ENCODE measurements at regions not wholly inside any gene's neighbourhood (a gene's known extent, or its start where the extent isn't known, plus 50 kb on each side); places are given as distances from the start of the nearest gene placed in this dataset.

- Histone ChIP-seq H3K9ac (no peak overlapping the region), H3K4me3 (IDR thresholded peaks at IDR 0.05; ENCODE audit: insufficient read depth, low read depth, low read length) (no peak overlapping the region), H3K27ac (no peak overlapping the region), H3K36me3 (ENCODE audit: insufficient read depth) (no peaks in the 10 kb centered on the region), H3K27me3 (ENCODE audit: insufficient read depth, low read depth) (no peaks in the 10 kb centered on the region), H2AFZ (ENCODE audit: low read depth) (no peak overlapping the region), H3K4me1 (ENCODE audit: low read depth, poor library complexity, severe bottlenecking) (no peaks in the 10 kb centered on the region), H3K4me2 (no peak overlapping the region), H4K20me1 (ENCODE audit: insufficient read depth) (no peaks in the 10 kb centered on the region), H3K79me2 (ENCODE audit: insufficient read depth, low read depth) (no peaks in the 10 kb centered on the region)
- TF ChIP-seq, protein P1, sequence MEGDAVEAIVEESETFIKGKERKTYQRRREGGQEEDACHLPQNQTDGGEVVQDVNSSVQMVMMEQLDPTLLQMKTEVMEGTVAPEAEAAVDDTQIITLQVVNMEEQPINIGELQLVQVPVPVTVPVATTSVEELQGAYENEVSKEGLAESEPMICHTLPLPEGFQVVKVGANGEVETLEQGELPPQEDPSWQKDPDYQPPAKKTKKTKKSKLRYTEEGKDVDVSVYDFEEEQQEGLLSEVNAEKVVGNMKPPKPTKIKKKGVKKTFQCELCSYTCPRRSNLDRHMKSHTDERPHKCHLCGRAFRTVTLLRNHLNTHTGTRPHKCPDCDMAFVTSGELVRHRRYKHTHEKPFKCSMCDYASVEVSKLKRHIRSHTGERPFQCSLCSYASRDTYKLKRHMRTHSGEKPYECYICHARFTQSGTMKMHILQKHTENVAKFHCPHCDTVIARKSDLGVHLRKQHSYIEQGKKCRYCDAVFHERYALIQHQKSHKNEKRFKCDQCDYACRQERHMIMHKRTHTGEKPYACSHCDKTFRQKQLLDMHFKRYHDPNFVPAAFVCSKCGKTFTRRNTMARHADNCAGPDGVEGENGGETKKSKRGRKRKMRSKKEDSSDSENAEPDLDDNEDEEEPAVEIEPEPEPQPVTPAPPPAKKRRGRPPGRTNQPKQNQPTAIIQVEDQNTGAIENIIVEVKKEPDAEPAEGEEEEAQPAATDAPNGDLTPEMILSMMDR (conservative IDR thresholded peaks at IDR 0.05; ENCODE audit: low read depth, low read length), result no peak
Measured at GRCh38 chr11:45361551-45361950, 75.4 kb upstream of the SYT13 start.

- Histone ChIP-seq H3K36me3 (ENCODE audit: insufficient read depth) (no peaks in the 10 kb centered on the region), H3K27me3 (ENCODE audit: insufficient read depth, low read depth) (no peaks in the 10 kb centered on the region), H3K4me2 (peak overlapping the region; percentile 78), H3K9ac (peak overlapping the region; percentile 63; the same call in 1 of the 2 replicates), H3K79me2 (ENCODE audit: insufficient read depth, low read depth) (no peaks in the 10 kb centered on the region), H3K4me3 (IDR thresholded peaks at IDR 0.05; ENCODE audit: insufficient read depth, low read depth, low read length) (no peak overlapping the region), H3K4me1 (ENCODE audit: low read depth, poor library complexity, severe bottlenecking) (no peaks in the 10 kb centered on the region), H3K27ac (no peak overlapping the region), H2AFZ (ENCODE audit: low read depth) (peak overlapping the region; percentile 97), H4K20me1 (ENCODE audit: insufficient read depth) (no peaks in the 10 kb centered on the region)
- TF ChIP-seq, protein P1 (conservative IDR thresholded peaks at IDR 0.05; ENCODE audit: low read depth, low read length), result no peak
Measured at GRCh38 chr11:45355706-45356041, 69.5 kb upstream of the SYT13 start.

DNA sequence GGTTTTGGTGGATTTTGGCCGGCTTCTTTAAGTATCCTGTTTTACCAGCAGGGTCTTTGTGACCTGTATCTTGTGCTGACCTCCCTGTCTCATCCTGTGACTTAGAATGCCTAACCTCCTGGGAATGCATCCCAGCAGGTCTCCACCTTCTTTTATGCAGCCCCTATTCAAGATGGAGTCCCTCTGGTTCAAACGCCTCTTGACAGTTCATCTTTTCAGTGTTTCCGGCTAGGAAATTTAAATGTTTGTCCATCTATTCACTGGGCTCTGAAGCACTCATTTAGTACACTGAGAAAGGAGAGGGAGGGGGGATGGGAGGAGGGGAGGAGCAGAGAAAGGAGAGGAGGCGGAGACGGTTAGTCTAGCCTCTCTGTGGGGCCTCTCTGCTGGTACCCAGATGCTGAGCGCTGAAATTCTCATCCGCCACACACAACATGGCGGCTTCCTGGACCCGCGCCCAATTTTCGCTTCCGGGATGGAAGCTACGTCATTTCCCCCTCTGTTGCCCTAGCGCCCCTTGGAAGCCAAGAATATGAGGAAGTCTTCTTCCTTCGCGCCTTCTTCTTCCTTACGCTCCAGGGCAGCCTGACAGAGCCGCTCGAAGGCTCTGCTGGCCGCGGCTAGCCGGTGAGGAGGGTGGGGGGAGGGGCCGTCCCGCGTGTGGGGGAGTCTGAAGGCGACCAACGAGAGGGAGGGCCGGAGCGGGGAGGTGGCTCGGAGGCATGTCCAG lies 69.0 kb upstream of the SYT13 start:
- Histone ChIP-seq H3K27me3 (ENCODE audit: insufficient read depth, low read depth) (no peaks in the 10 kb centered on the region), H3K4me1 (ENCODE audit: low read depth, poor library complexity, severe bottlenecking) (no peaks in the 10 kb centered on the region), H3K4me3 (IDR thresholded peaks at IDR 0.05; ENCODE audit: insufficient read depth, low read depth, low read length) (no peak overlapping the region), H3K4me2 (peak overlapping the region; percentile 78; the same call in 1 of the 2 replicates), H3K9ac (peak overlapping the region; percentile 63; the same call in 1 of the 2 replicates), H3K36me3 (ENCODE audit: insufficient read depth) (no peaks in the 10 kb centered on the region), H4K20me1 (ENCODE audit: insufficient read depth) (no peaks in the 10 kb centered on the region), H2AFZ (ENCODE audit: low read depth) (peak overlapping the region; percentile 97), H3K79me2 (ENCODE audit: insufficient read depth, low read depth) (no peaks in the 10 kb centered on the region), H3K27ac (no peak overlapping the region)
- TF ChIP-seq, protein P1 (conservative IDR thresholded peaks at IDR 0.05; ENCODE audit: low read depth, low read length), result no peak

GRCh38 chr11:45348729-45349128 lies 62.6 kb upstream of the SYT13 start:
- Histone ChIP-seq H4K20me1 (ENCODE audit: insufficient read depth) (no peaks in the 10 kb centered on the region), H3K36me3 (ENCODE audit: insufficient read depth) (no peaks in the 10 kb centered on the region), H3K4me1 (ENCODE audit: low read depth, poor library complexity, severe bottlenecking) (no peaks in the 10 kb centered on the region), H3K4me2 (no peak overlapping the region), H3K9ac (no peak overlapping the region), H3K27me3 (ENCODE audit: insufficient read depth, low read depth) (no peaks in the 10 kb centered on the region), H3K79me2 (ENCODE audit: insufficient read depth, low read depth) (no peaks in the 10 kb centered on the region), H2AFZ (ENCODE audit: low read depth) (no peak overlapping the region), H3K4me3 (IDR thresholded peaks at IDR 0.05; ENCODE audit: insufficient read depth, low read depth, low read length) (no peak overlapping the region), H3K27ac (no peak overlapping the region)
- TF ChIP-seq, protein P1 (conservative IDR thresholded peaks at IDR 0.05; ENCODE audit: low read depth, low read length), result no peak

All from KMS-11 (cell line).